Stomach (tissue), 8 donors: ENCODE measurements at regions not wholly inside any gene's neighbourhood (a gene's known extent, or its start where the extent isn't known, plus 50 kb on each side); places are given as distances from the start of the nearest gene placed in this dataset.

Source experiments
- DNase-seq, 2 donors: peaks; one replicate each; pipeline versions ENCODE4 v3.0.0 to v3.0.0-alpha.2; 2013 to 2019
- H3K27ac ChIP-seq, 5 donors: fragments of 200-600 bp in 4 of 5; sonication (generic) in 4 of 5; one replicate each; pipeline ENCODE4 v1.5.1; 2013 to 2019; ENCODE audit warnings: mild to moderate bottlenecking in 1 of 5, moderate library complexity in 1 of 5
- H3K27me3 ChIP-seq, 3 donors: fragments of 200-600 bp; sonication (generic); one replicate each; pipeline ENCODE4 v1.5.1; 2017 to 2019; ENCODE audit warnings: mixed run types in 1 of 3
- H3K36me3 ChIP-seq, 4 donors: fragments of 200-600 bp; sonication (generic); 1 replicate in 3 of 4; 2 replicates in 1 of 4; pipeline ENCODE4 v1.5.1; 2016 to 2019
- H3K4me1 ChIP-seq, 4 donors: fragments of 200-600 bp; sonication (generic); one replicate each; pipeline ENCODE4 v1.5.1; 2016 to 2019
- H3K4me3 ChIP-seq, 4 donors: fragments of 200-600 bp; sonication (generic) in 3 of 4; one replicate each; pipeline ENCODE4 v1.5.1; 2016 to 2019; ENCODE audit warnings: mild to moderate bottlenecking in 1 of 4
- H3K9me3 ChIP-seq, 4 donors: fragments of 200-600 bp; sonication (generic); one replicate each; pipeline ENCODE4 v1.5.1; 2016 to 2019
- EP300 ChIP-seq: sonication (generic); formaldehyde crosslinking; IDR thresholded peaks from one replicate; pipeline ENCODE4 v1.6.1; 2017; ENCODE audit warnings: antibody characterized with exemption
- POLR2A ChIP-seq, 4 donors: fragments of 450-650 bp; IDR thresholded peaks; one replicate each; pipeline ENCODE4 v1.6.1; 2016; ENCODE audit warnings: antibody characterized with exemption in 4 of 4, control low read depth in 2 of 4, mild to moderate bottlenecking in 1 of 4, moderate library complexity in 1 of 4
- POLR2AphosphoS5 ChIP-seq, 3 donors: sonication (generic); formaldehyde crosslinking; IDR thresholded peaks; one replicate each; pipeline ENCODE4 v1.6.1; 2016; ENCODE audit warnings: antibody characterized with exemption in 3 of 3
- WGBS, 5 donors: extraction: QIAGEN DNeasy Blood & Tissue Kit in 3 of 5; methylation state at CpG; one replicate each; pipeline versions ENCODE4 v1.1.5 to v1.1.7; 2013 to 2018; 5-methylcytosine and 5-hydroxymethylcytosine counted together
- intact Hi-C: fragments of 100-400 bp; cut with DNase I; formaldehyde crosslinking; loops from one replicate; pipeline ENCODE4 v1.15.1; 2023; ENCODE audit warnings: low total_unique reads
- TF ChIP-seq, protein P1 (sequence below), 7 experiments: fragments of 450-650 bp in 4 of 7; fragments of 200-600 bp in 3 of 7; sonication (generic) in 3 of 7; IDR thresholded peaks; one replicate each; pipeline ENCODE4 v1.5.1; 2016 to 2019; ENCODE audit warnings: antibody characterized with exemption in 7 of 7, control low read depth in 2 of 7, mild to moderate bottlenecking in 1 of 7
- donor health status: healthy with polysubstance abuse.
- donor health status: Bipolar disorder and iron deficiency.
- donor health status: healthy.

DNA sequence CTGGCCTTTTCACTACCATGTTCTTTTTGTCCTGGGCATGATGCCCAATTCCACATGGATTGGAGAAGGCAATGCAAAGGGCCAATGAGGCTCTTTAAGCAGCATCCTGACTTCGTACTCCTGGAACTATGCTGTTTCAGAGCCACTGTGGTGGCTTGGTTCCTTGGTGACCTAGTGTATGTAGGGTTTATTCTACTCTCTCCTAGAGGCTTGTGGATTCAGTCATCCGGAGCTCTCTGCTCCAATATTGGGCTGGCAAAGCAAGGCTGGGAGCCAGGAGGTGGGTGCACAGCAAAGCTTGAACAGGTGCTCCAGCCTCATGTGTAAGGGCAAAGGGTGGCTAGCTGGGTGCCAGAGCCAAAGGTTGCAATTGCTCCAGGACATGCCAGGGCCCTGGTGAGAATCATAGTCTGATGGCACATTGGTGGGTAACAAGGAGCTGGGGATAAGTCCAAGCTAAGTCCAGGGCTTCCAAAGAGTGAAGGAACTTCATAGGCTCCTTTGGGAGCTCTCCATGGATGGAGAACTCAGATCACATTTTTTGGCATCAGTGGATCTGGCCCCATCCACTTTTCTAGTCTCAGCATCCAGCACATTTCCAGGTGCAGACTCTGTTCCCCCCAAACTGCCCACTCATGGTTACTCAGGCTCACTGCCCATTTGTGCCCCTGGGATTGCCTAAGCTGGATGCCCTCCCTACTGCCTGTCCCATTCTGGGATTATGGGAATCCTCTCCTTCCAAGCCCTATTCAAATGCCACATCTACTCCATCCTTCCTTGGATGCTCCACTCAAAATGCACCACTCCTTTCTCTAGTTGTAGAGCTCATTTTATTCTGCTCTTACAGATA, 253.9 kb downstream of the EMP1 start:
- TF ChIP-seq POLR2A (IDR thresholded peaks at IDR 0.05) (no peak), EP300 (no peak), POLR2AphosphoS5 (IDR thresholded peaks at IDR 0.05) (no peak)
- TF ChIP-seq, protein P1, sequence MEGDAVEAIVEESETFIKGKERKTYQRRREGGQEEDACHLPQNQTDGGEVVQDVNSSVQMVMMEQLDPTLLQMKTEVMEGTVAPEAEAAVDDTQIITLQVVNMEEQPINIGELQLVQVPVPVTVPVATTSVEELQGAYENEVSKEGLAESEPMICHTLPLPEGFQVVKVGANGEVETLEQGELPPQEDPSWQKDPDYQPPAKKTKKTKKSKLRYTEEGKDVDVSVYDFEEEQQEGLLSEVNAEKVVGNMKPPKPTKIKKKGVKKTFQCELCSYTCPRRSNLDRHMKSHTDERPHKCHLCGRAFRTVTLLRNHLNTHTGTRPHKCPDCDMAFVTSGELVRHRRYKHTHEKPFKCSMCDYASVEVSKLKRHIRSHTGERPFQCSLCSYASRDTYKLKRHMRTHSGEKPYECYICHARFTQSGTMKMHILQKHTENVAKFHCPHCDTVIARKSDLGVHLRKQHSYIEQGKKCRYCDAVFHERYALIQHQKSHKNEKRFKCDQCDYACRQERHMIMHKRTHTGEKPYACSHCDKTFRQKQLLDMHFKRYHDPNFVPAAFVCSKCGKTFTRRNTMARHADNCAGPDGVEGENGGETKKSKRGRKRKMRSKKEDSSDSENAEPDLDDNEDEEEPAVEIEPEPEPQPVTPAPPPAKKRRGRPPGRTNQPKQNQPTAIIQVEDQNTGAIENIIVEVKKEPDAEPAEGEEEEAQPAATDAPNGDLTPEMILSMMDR (IDR thresholded peaks at IDR 0.05) = no peak
- no peak for DNase-seq

GRCh38 chr12:13444076-13444475, 247.6 kb downstream of the EMP1 start:
- DNase-seq = no peak
- H3K9me3 ChIP-seq = no peaks in the 10 kb centered on the region
- no peak overlapping the region for H3K27ac ChIP-seq
- no peak for TF ChIP-seq POLR2A (IDR thresholded peaks at IDR 0.05)
- no peak for TF ChIP-seq EP300
- TF ChIP-seq, protein P1 (IDR thresholded peaks at IDR 0.05) = no peak
- TF ChIP-seq POLR2AphosphoS5 (IDR thresholded peaks at IDR 0.05) = no peak
- no peaks in the 10 kb centered on the region for H3K27me3 ChIP-seq
- H3K36me3 ChIP-seq = no peaks in the 10 kb centered on the region
- peaks cover 0 to 13% (median 0%) of the 10 kb centered on the region in 4 donors for H3K4me1 ChIP-seq
- whole genome bisulfite sequencing, 5 donors = 73 to 87% (median 82%) methylated on average over 4 of the region's 4 CpGs
- intact Hi-C loops = no loop called here
- no peak overlapping the region for H3K4me3 ChIP-seq

More for the DNA sequence above, 253.9 kb downstream of the EMP1 start:
- H3K4me3 ChIP-seq = no peak overlapping the region
- intact Hi-C loops = no loop called here
- WGBS, 5 donors = 80 to 95% (median 93%) methylated on average over 2 of the region's 2 CpGs
- no peaks in the 10 kb centered on the region for H3K27me3 ChIP-seq
- H3K4me1 ChIP-seq = no peaks in the 10 kb centered on the region
- no peaks in the 10 kb centered on the region for H3K9me3 ChIP-seq
- no peaks in the 10 kb centered on the region for H3K36me3 ChIP-seq
- no peak overlapping the region for H3K27ac ChIP-seq

- intact Hi-C loops = no loop called here
- Histone ChIP-seq H3K27me3 (no peaks in the 10 kb centered on the region), H3K4me1 (peaks cover 0 to 13% (median 0%) of the 10 kb centered on the region in 4 donors), H3K27ac (no peak overlapping the region), H3K9me3 (no peaks in the 10 kb centered on the region), H3K36me3 (no peaks in the 10 kb centered on the region), H3K4me3 (no peak overlapping the region)
- TF ChIP-seq, protein P1 (IDR thresholded peaks at IDR 0.05) = no peak
- TF ChIP-seq POLR2AphosphoS5 (IDR thresholded peaks at IDR 0.05) (no peak), EP300 (no peak), POLR2A (IDR thresholded peaks at IDR 0.05) (no peak)
- DNase-seq = peak in 1 of 2 donors; percentile 7
These were observed 247.0 kb downstream of the EMP1 start for GRCh38 chr12:13443498-13443897.

- no peak for TF ChIP-seq EP300
- no peak for TF ChIP-seq POLR2A (IDR thresholded peaks at IDR 0.05)
- TF ChIP-seq, protein P1 (IDR thresholded peaks at IDR 0.05) = no peak
- TF ChIP-seq POLR2AphosphoS5 (IDR thresholded peaks at IDR 0.05) = no peak
- Histone ChIP-seq H3K27me3 (no peaks in the 10 kb centered on the region), H3K4me3 (no peak overlapping the region), H3K27ac (no peak overlapping the region), H3K4me1 (peaks cover 0 to 13% (median 0%) of the 10 kb centered on the region in 4 donors), H3K9me3 (no peaks in the 10 kb centered on the region), H3K36me3 (no peaks in the 10 kb centered on the region)
- WGBS, 5 donors = 55 to 84% (median 80%) methylated on average over 2 of the region's 2 CpGs
- intact Hi-C loops = no loop called here
- no peak for DNase-seq
These were observed 246.5 kb downstream of the EMP1 start for GRCh38 chr12:13443028-13443427.
